DOHH2 (cell line): ENCODE measurements at regions not wholly inside any gene's neighbourhood (a gene's known extent, or its start where the extent isn't known, plus 50 kb on each side); places are given as distances from the start of the nearest gene placed in this dataset.

Source experiments
- CTCF ChIP-seq: fragments of 200-600 bp; sonication (generic); IDR thresholded peaks from one replicate; pipeline ENCODE4 v1.5.1; 2014; ENCODE audit warnings: antibody characterized with exemption, mild to moderate bottlenecking, low read depth, low read length; ENCODE audit not compliant: poor library complexity, severe bottlenecking
- EZH2phosphoT487 ChIP-seq: fragments of 200-600 bp; sonication (generic); IDR thresholded peaks from 2 replicates; pipeline ENCODE4 v1.6.1; 2017; ENCODE audit warnings: borderline replicate concordance, mild to moderate bottlenecking, antibody characterized with exemption, low read length, moderate library complexity, mixed read lengths

- TF ChIP-seq CTCF (no peak), EZH2phosphoT487 (no peak)
These were observed 272.8 kb downstream of the CYRIA start for GRCh38 chr2:16392647-16393499.
